H1 (cell line): ENCODE measurements at regions not wholly inside any gene's neighbourhood (a gene's known extent, or its start where the extent isn't known, plus 50 kb on each side); places are given as distances from the start of the nearest gene placed in this dataset.

Source experiments
- BCL11A ChIP-seq, 2 experiments: IDR thresholded peaks; one replicate each; pipeline ENCODE4 v1.6.1; 2011; ENCODE audit warnings: low read depth in 2 of 2, low read length in 2 of 2, mild to moderate bottlenecking in 2 of 2
- CEBPB ChIP-seq: IDR thresholded peaks from 2 replicates; pipeline ENCODE4 v1.6.1; 2012; ENCODE audit warnings: low read depth, low read length
- CHD7 ChIP-seq: fragments of 300-600 bp; sonication (generic); IDR thresholded peaks from 2 replicates; pipeline ENCODE4 v1.7.1; 2012; ENCODE audit warnings: low read length, moderate library complexity, mild to moderate bottlenecking, inconsistent platforms; ENCODE audit not compliant: insufficient replicate concordance
- GABPA ChIP-seq: IDR thresholded peaks from 2 replicates; pipeline ENCODE4 v1.6.1; 2011; ENCODE audit warnings: mild to moderate bottlenecking, low read length, moderate library complexity, borderline replicate concordance; ENCODE audit not compliant: insufficient read depth
- HDAC6 ChIP-seq: IDR thresholded peaks from one replicate; pipeline ENCODE4 v1.7.1; 2012; ENCODE audit warnings: low read depth, mild to moderate bottlenecking, inconsistent platforms, low read length, moderate library complexity
- POLR2AphosphoS5 ChIP-seq: IDR thresholded peaks from 2 replicates; pipeline ENCODE4 v1.6.1; 2011; ENCODE audit warnings: low read depth, low read length
- SIN3A ChIP-seq, 2 experiments: IDR thresholded peaks in 1 of 2; conservative IDR thresholded peaks in 1 of 2; 2 replicates each; pipeline ENCODE4 v1.6.1; 2011 to 2012; ENCODE audit warnings: low read length in 2 of 2, improper control_type of control experiment in 1 of 2, low read depth in 1 of 2, mild to moderate bottlenecking in 1 of 2
- TBP ChIP-seq: IDR thresholded peaks from 2 replicates; pipeline ENCODE4 v1.6.1; 2011; ENCODE audit warnings: low read depth, low read length, improper control_type of control experiment
- YY1 ChIP-seq: IDR thresholded peaks from 2 replicates; pipeline ENCODE4 v1.6.1; 2011; ENCODE audit warnings: low read depth, mild to moderate bottlenecking, low read length
- ZNF274 ChIP-seq: IDR thresholded peaks from 2 replicates; pipeline ENCODE4 v1.7.0; 2012; ENCODE audit warnings: low read length, borderline replicate concordance; ENCODE audit errors: extremely low read depth

GRCh38 chr3:163129287-163129686 lies 1632.7 kb downstream of the OTOL1 start (continued):
- TF ChIP-seq CHD7: no peak
- no peak for TF ChIP-seq YY1
- TF ChIP-seq TBP: no peak
- TF ChIP-seq CEBPB: no peak
- no peak for TF ChIP-seq POLR2AphosphoS5
- no peak for TF ChIP-seq HDAC6
- no peak for TF ChIP-seq GABPA
- TF ChIP-seq BCL11A (IDR thresholded peaks at IDR 0.05; ENCODE audit: low read depth in 2 of 2, low read length in 2 of 2): no peak
- TF ChIP-seq ZNF274: no peak
- TF ChIP-seq SIN3A (conservative IDR thresholded peaks at IDR 0.05 in 1 of 2, IDR thresholded peaks at IDR 0.05 in 1 of 2; ENCODE audit: low read depth in 1 of 2, low read length in 2 of 2): no peak
